HG03354 (cell line): ENCODE measurements at regions not wholly inside any gene's neighbourhood (a gene's known extent, or its start where the extent isn't known, plus 50 kb on each side); places are given as distances from the start of the nearest gene placed in this dataset.

Source experiments
- ATAC-seq: cut with Tn5 transposase; IDR thresholded peaks from one replicate; pipeline ENCODE4 v1.9.1; 2021; ENCODE audit warnings: mild to moderate bottlenecking; ENCODE audit not compliant: unreplicated experiment, poor library complexity, severe bottlenecking

- peak; percentile 71 for ATAC-seq
These were observed 515.3 kb downstream of the EPHB1 start for GRCh38 chr3:135310317-135310716.

- peak; percentile 40 for ATAC-seq
These were observed 516.6 kb downstream of the EPHB1 start for GRCh38 chr3:135311699-135312098.

- no peak for ATAC-seq
These were observed 519.2 kb downstream of the EPHB1 start for GRCh38 chr3:135314237-135314636.

GRCh38 chr3:135324301-135324700 is 529.2 kb downstream of the EPHB1 start:
- ATAC-seq, result no peak

GRCh38 chr3:135325096-135325495 is 530.0 kb downstream of the EPHB1 start:
- no peak for ATAC-seq

GRCh38 chr3:135325726-135326235 is 530.7 kb downstream of the EPHB1 start:
- no peak for ATAC-seq

- ATAC-seq, result no peak
These were observed 531.8 kb downstream of the EPHB1 start for GRCh38 chr3:135326851-135327250.

- no peak for ATAC-seq
These were observed 533.0 kb downstream of the EPHB1 start for GRCh38 chr3:135328036-135328435.

- no peak for ATAC-seq
These were observed 534.4 kb downstream of the EPHB1 start for GRCh38 chr3:135329479-135329878.

- no peak for ATAC-seq
These were observed 542.1 kb downstream of the EPHB1 start for GRCh38 chr3:135337192-135337591.

- ATAC-seq, result no peak
These were observed 553.6 kb downstream of the EPHB1 start for GRCh38 chr3:135348690-135349089.

- no peak for ATAC-seq
These were observed 554.3 kb downstream of the EPHB1 start for GRCh38 chr3:135349254-135349948.

GRCh38 chr3:135352213-135352612 is 557.2 kb downstream of the EPHB1 start:
- ATAC-seq, result no peak

GRCh38 chr3:135362889-135363288 is 567.8 kb downstream of the EPHB1 start:
- no peak for ATAC-seq

GRCh38 chr3:135364676-135365075 is 569.6 kb downstream of the EPHB1 start:
- ATAC-seq, result no peak

- ATAC-seq, result no peak
These were observed 571.8 kb downstream of the EPHB1 start for GRCh38 chr3:135366816-135367215.

- ATAC-seq, result no peak
These were observed 573.3 kb downstream of the EPHB1 start for GRCh38 chr3:135368316-135368715.

- ATAC-seq, result no peak
These were observed 573.7 kb downstream of the EPHB1 start for GRCh38 chr3:135368781-135369180.

- no peak for ATAC-seq
These were observed 579.5 kb downstream of the EPHB1 start for GRCh38 chr3:135374571-135374970.

GRCh38 chr3:135382188-135382587 is 583.3 kb upstream of the PPP2R3A start:
- no peak for ATAC-seq

GRCh38 chr3:135382621-135383020 is 582.9 kb upstream of the PPP2R3A start:
- ATAC-seq, result no peak

- ATAC-seq, result no peak
These were observed 582.2 kb upstream of the PPP2R3A start for GRCh38 chr3:135383301-135383700.
